ENCODE measurements at regions not wholly inside any gene's neighbourhood (a gene's known extent, or its start where the extent isn't known, plus 50 kb on each side); places are given as distances from the start of the nearest gene placed in this dataset.

DNA sequence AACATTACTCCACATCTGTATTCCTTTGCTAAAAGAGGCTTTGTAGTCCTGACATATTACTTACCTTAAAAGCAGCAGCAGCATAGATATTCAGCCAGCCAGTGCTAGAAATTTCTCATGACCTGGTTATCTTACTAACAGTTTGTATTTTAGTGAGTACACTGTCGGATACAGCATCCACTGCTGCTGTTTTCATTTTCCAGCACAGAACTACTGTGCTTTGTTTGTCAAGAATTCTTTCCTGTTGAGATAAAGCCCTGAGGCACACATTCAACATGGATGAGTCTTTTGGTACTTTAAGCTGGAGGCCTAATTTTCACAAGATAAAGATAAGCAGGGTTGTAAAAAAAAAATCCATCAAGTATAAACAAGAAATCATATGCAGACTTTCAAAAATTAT, 311.2 kb upstream of the OPRM1 start:
- 4% methylated on average over 1 of the region's 1 CpG for WGBS (ENCODE audit: low lambda C conversion rate)
- Histone ChIP-seq H3K4me3 (replicated peaks in 1 of 3; ENCODE audit: insufficient read depth in 1 of 3, low read depth in 2 of 3, low read length in 3 of 3) (no peak overlapping the region), H3K27ac (ENCODE audit: extremely low read length, insufficient read depth, low read length) (no peak overlapping the region), H3K27me3 (ENCODE audit: control insufficient read depth in 1 of 2, insufficient read depth in 2 of 2, low read length in 2 of 2) (no peaks in the 10 kb centered on the region), H3K4me1 (ENCODE audit: insufficient read depth, low read length) (no peaks in the 10 kb centered on the region), H3K9ac (ENCODE audit: insufficient read depth, low read depth, low read length) (no peak overlapping the region), H2AFZ (ENCODE audit: low read length) (no peak overlapping the region), H3K36me3 (replicated peaks in 1 of 2; ENCODE audit: control insufficient read depth in 1 of 2, insufficient read depth in 2 of 2, low read length in 2 of 2) (no peaks in the 10 kb centered on the region), H4K20me1 (ENCODE audit: insufficient read depth, low read length) (no peaks in the 10 kb centered on the region), H3K4me2 (ENCODE audit: low read depth, low read length) (no peak overlapping the region), H3K9me3 (ENCODE audit: low read length) (peaks cover 7% of the 10 kb centered on the region; the same call in 1 of the 2 replicates), H3K79me2 (ENCODE audit: insufficient read depth, low read length) (no peaks in the 10 kb centered on the region)
- TF ChIP-seq ZNF547 (CRISPR knock-in tag; IDR thresholded peaks at IDR 0.05) (no peak), ZC3H13 (CRISPR knock-in tag; IDR thresholded peaks at IDR 0.05) (no peak), KDM1A (CRISPR knock-in tag; IDR thresholded peaks at IDR 0.05) (no peak), ZNF44 (CRISPR knock-in tag; IDR thresholded peaks at IDR 0.05) (no peak)
- no peak for FAIRE-seq
- DNase-seq (ENCODE audit: low spot score), result no peak
- CTCF ChIA-PET (ENCODE audit: low intra/inter-chr PET ratio, low total read pairs), result no interaction called here
- BruUV-seq (replicated peaks), result no TSS peak
- intact Hi-C loops (cut with micrococcal nuclease; ENCODE audit: unreplicated experiment) (no loop called here), in situ Hi-C loops (cut with HindIII; ENCODE audit: extremely low pct_ligation_motif_present, low pct_unique_long_range_greater_than_20kb) (no loop called here)
- ATAC-seq, result no peak
- POLR2A ChIA-PET, result no interaction called here

DNA sequence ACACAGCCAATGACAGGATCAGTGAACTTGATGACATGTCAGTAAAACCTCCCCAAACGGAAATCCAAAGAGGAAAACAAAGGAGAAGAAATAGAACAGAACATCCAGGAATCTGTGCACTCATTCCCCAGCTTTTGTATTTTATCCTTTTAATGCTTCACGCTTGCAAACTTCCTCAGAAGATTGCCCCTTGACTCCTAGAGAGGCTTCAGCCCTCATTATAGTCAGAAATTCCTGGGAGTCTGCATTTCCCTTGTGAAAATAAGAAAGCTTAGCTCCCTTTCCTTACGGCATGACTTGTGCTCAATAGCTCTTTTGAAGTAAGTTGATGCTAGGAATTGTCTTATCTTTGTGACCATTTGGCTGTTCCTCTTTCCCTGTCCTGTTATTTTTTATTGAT, 313.6 kb upstream of the OPRM1 start:
- no peaks in the 10 kb centered on the region for H3K79me2 ChIP-seq (ENCODE audit: insufficient read depth, low read length)
- H3K27me3 ChIP-seq (ENCODE audit: control insufficient read depth in 1 of 2, insufficient read depth in 2 of 2, low read length in 2 of 2), result no peaks in the 10 kb centered on the region
- H2AFZ ChIP-seq (ENCODE audit: low read length), result no peak overlapping the region
- H3K9me3 ChIP-seq (ENCODE audit: low read length), result no peaks in the 10 kb centered on the region
- no peak for ATAC-seq
- FAIRE-seq, result no peak
- BruUV-seq (replicated peaks), result no TSS peak
- H3K36me3 ChIP-seq (replicated peaks in 1 of 2; ENCODE audit: control insufficient read depth in 1 of 2, insufficient read depth in 2 of 2, low read length in 2 of 2), result no peaks in the 10 kb centered on the region
- intact Hi-C loops (cut with micrococcal nuclease; ENCODE audit: unreplicated experiment), result no loop called here
- 19% methylated on average over 3 of the region's 3 CpGs for whole genome bisulfite sequencing (ENCODE audit: low lambda C conversion rate)
- in situ Hi-C loops (cut with HindIII; ENCODE audit: extremely low pct_ligation_motif_present, low pct_unique_long_range_greater_than_20kb), result no loop called here
- no peak overlapping the region for H3K9ac ChIP-seq (ENCODE audit: insufficient read depth, low read depth, low read length)
- ChIA-PET CTCF (ENCODE audit: low intra/inter-chr PET ratio, low total read pairs) (no interaction called here), POLR2A (no interaction called here)
- H3K4me2 ChIP-seq (ENCODE audit: low read depth, low read length), result no peak overlapping the region
- no peaks in the 10 kb centered on the region for H4K20me1 ChIP-seq (ENCODE audit: insufficient read depth, low read length)
- no peak overlapping the region for H3K27ac ChIP-seq (ENCODE audit: extremely low read length, insufficient read depth, low read length)
- no peak for DNase-seq (ENCODE audit: low spot score)
- H3K4me1 ChIP-seq (ENCODE audit: insufficient read depth, low read length), result no peaks in the 10 kb centered on the region
- no peak overlapping the region for H3K4me3 ChIP-seq (replicated peaks in 1 of 3; ENCODE audit: insufficient read depth in 1 of 3, low read depth in 2 of 3, low read length in 3 of 3)
- TF ChIP-seq ZFP36L2 (CRISPR knock-in tag; IDR thresholded peaks at IDR 0.05) (no peak), ZNF782 (CRISPR knock-in tag; IDR thresholded peaks at IDR 0.05; ENCODE audit: borderline replicate concordance) (no peak), ZNF207 (IDR thresholded peaks at IDR 0.05; ENCODE audit: borderline replicate concordance) (no peak), ZNF720 (CRISPR knock-in tag; IDR thresholded peaks at IDR 0.05) (no peak), FOXJ3 (CRISPR knock-in tag; IDR thresholded peaks at IDR 0.05; ENCODE audit: borderline replicate concordance) (no peak), ZNF263 (CRISPR knock-in tag; IDR thresholded peaks at IDR 0.05) (no peak), SIX4 (CRISPR knock-in tag; IDR thresholded peaks at IDR 0.05) (no peak), ATF1 (CRISPR knock-in tag; IDR thresholded peaks at IDR 0.05) (no peak)
- TF ChIP-seq, protein P1, sequence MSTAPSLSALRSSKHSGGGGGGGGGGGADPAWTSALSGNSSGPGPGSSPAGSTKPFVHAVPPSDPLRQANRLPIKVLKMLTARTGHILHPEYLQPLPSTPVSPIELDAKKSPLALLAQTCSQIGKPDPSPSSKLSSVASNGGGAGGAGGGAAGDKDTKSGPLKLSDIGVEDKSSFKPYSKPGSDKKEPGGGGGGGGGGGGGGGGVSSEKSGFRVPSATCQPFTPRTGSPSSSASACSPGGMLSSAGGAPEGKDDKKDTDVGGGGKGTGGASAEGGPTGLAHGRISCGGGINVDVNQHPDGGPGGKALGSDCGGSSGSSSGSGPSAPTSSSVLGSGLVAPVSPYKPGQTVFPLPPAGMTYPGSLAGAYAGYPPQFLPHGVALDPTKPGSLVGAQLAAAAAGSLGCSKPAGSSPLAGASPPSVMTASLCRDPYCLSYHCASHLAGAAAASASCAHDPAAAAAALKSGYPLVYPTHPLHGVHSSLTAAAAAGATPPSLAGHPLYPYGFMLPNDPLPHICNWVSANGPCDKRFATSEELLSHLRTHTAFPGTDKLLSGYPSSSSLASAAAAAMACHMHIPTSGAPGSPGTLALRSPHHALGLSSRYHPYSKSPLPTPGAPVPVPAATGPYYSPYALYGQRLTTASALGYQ (CRISPR knock-in tag; IDR thresholded peaks at IDR 0.05), result no peak
- TF ChIP-seq, protein P2, sequence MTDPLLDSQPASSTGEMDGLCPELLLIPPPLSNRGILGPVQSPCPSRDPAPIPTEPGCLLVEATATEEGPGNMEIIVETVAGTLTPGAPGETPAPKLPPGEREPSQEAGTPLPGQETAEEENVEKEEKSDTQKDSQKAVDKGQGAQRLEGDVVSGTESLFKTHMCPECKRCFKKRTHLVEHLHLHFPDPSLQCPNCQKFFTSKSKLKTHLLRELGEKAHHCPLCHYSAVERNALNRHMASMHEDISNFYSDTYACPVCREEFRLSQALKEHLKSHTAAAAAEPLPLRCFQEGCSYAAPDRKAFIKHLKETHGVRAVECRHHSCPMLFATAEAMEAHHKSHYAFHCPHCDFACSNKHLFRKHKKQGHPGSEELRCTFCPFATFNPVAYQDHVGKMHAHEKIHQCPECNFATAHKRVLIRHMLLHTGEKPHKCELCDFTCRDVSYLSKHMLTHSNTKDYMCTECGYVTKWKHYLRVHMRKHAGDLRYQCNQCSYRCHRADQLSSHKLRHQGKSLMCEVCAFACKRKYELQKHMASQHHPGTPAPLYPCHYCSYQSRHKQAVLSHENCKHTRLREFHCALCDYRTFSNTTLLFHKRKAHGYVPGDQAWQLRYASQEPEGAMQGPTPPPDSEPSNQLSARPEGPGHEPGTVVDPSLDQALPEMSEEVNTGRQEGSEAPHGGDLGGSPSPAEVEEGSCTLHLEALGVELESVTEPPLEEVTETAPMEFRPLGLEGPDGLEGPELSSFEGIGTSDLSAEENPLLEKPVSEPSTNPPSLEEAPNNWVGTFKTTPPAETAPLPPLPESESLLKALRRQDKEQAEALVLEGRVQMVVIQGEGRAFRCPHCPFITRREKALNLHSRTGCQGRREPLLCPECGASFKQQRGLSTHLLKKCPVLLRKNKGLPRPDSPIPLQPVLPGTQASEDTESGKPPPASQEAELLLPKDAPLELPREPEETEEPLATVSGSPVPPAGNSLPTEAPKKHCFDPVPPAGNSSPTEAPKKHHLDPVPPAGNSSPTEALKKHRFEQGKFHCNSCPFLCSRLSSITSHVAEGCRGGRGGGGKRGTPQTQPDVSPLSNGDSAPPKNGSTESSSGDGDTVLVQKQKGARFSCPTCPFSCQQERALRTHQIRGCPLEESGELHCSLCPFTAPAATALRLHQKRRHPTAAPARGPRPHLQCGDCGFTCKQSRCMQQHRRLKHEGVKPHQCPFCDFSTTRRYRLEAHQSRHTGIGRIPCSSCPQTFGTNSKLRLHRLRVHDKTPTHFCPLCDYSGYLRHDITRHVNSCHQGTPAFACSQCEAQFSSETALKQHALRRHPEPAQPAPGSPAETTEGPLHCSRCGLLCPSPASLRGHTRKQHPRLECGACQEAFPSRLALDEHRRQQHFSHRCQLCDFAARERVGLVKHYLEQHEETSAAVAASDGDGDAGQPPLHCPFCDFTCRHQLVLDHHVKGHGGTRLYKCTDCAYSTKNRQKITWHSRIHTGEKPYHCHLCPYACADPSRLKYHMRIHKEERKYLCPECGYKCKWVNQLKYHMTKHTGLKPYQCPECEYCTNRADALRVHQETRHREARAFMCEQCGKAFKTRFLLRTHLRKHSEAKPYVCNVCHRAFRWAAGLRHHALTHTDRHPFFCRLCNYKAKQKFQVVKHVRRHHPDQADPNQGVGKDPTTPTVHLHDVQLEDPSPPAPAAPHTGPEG (CRISPR knock-in tag; IDR thresholded peaks at IDR 0.05), result no peak
